ENCODE measurements at regions not wholly inside any gene's neighbourhood (a gene's known extent, or its start where the extent isn't known, plus 50 kb on each side); places are given as distances from the start of the nearest gene placed in this dataset.

DNA sequence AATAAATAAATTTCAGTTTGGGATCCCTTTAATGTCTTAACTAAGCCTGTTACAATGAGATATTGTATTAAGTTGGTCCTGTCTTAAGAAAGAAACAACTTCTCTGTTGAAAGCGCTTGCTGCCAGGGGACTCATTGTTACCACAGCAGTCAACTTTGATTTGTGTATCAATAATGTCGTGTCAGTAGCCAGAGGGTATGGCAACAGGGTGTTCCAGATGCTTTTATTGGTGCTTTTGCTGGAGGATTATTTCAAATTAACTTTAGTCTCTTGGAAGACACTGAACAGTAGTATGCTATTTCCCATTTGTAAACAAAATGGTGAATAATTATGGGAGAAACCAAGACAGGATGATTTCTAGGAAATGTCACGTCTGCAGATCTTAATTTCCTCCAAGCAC, 91.9 kb upstream of the TSHZ2 start:
- TF ChIP-seq POLR2A (IDR thresholded peaks at IDR 0.05; ENCODE audit: low read depth, low read length), result no peak
- TF ChIP-seq SPI1 (IDR thresholded peaks at IDR 0.05; ENCODE audit: low read depth, low read length), result no peak
